ENCODE measurements at regions not wholly inside any gene's neighbourhood (a gene's known extent, or its start where the extent isn't known, plus 50 kb on each side); places are given as distances from the start of the nearest gene placed in this dataset.

DNA sequence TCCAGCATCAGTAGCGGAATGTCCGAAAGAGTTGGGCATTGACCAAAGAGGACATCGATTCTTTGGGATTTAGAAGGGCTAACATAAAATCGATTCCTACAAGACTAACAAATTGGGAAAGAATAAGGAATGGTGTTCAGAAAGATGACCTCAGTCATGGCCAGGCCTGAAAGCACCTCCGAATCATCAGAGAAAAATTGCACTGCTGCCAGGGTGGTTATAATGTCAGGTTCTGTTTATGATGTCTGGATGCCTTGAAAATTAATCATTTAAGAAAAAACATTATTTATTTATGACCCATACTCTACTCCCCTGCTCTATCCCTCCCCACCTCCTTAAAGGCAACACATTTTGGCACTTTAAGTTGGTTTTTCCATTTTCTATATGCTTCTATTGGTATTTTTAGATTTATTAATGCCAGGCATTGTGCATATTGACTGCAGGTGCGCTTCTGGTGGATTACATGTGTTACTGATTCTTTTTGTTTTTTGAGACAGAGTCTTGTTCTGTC lies 104.7 kb downstream of the MYCN start:
- TF ChIP-seq YY1 (IDR thresholded peaks at IDR 0.05; ENCODE audit: insufficient read depth, insufficient read length) (no peak), ZNF274 (IDR thresholded peaks at IDR 0.05; ENCODE audit: low read depth, low read length) (no peak)
